ENCODE measurements at regions not wholly inside any gene's neighbourhood (a gene's known extent, or its start where the extent isn't known, plus 50 kb on each side); places are given as distances from the start of the nearest gene placed in this dataset.

DNA sequence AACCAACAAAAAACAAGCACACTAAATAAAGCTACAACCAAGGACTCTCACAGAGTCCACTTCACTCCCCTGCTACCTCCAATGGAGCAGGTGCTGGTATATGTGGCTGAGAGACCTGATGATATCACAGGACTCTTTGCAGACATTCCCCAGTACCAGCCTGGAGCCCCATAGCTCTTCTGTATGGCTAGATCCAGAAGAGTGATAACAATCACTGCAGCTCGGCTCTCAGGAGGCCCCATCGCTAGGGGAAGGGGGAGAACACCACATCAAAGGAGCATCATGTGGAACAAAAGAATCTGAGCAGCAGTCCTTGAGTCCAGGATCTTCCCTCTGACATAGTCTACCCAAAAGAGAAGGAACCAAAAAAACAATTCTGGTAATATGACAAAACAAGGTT lies 237.1 kb upstream of the TLL1 start:
- TF ChIP-seq, protein P1, sequence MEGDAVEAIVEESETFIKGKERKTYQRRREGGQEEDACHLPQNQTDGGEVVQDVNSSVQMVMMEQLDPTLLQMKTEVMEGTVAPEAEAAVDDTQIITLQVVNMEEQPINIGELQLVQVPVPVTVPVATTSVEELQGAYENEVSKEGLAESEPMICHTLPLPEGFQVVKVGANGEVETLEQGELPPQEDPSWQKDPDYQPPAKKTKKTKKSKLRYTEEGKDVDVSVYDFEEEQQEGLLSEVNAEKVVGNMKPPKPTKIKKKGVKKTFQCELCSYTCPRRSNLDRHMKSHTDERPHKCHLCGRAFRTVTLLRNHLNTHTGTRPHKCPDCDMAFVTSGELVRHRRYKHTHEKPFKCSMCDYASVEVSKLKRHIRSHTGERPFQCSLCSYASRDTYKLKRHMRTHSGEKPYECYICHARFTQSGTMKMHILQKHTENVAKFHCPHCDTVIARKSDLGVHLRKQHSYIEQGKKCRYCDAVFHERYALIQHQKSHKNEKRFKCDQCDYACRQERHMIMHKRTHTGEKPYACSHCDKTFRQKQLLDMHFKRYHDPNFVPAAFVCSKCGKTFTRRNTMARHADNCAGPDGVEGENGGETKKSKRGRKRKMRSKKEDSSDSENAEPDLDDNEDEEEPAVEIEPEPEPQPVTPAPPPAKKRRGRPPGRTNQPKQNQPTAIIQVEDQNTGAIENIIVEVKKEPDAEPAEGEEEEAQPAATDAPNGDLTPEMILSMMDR (conservative IDR thresholded peaks at IDR 0.05; ENCODE audit: low read length): no peak
- no peak for TF ChIP-seq EZH2phosphoT487 (IDR thresholded peaks at IDR 0.05; ENCODE audit: borderline replicate concordance)
